Lower leg skin (tissue), 4 donors: ENCODE measurements at regions not wholly inside any gene's neighbourhood (a gene's known extent, or its start where the extent isn't known, plus 50 kb on each side); places are given as distances from the start of the nearest gene placed in this dataset.

Experiments
- DNase-seq, 2 donors: peaks; one replicate each; pipeline ENCODE4 v3.0.0-alpha.2; 2019; ENCODE audit warnings: low spot score in 2 of 2
- H3K4me3 ChIP-seq: fragments of 200-600 bp; sonication (generic); 2 replicates; pipeline ENCODE4 v1.5.1; 2017; ENCODE audit warnings: mild to moderate bottlenecking, low read depth; ENCODE audit not compliant: poor library complexity, severe bottlenecking
- POLR2A ChIP-seq, 2 donors: fragments of 450-650 bp; IDR thresholded peaks; one replicate each; pipeline ENCODE4 v1.6.1; 2016 to 2017; ENCODE audit warnings: antibody characterized with exemption in 2 of 2, mild to moderate bottlenecking in 1 of 2, moderate library complexity in 1 of 2
- WGBS, 2 donors: methylation state at CpG; one replicate each; pipeline ENCODE4 v1.1.5; 2018; 5-methylcytosine and 5-hydroxymethylcytosine counted together
- intact Hi-C: fragments of 100-400 bp; cut with DNase I; formaldehyde crosslinking; loops from one replicate; pipeline ENCODE4 v1.15.0; 2023; ENCODE audit warnings: low total_unique reads
- TF ChIP-seq, protein P1 (sequence below), 3 donors: fragments of 450-650 bp; IDR thresholded peaks; one replicate each; pipeline ENCODE4 v1.5.1; 2016; ENCODE audit warnings: antibody characterized with exemption in 3 of 3, mild to moderate bottlenecking in 3 of 3, moderate library complexity in 2 of 3

GRCh38 chr2:183868153-183868552 is 730.2 kb upstream of the ZNF804A start:
- no peak overlapping the region for H3K4me3 ChIP-seq
- TF ChIP-seq, protein P1, sequence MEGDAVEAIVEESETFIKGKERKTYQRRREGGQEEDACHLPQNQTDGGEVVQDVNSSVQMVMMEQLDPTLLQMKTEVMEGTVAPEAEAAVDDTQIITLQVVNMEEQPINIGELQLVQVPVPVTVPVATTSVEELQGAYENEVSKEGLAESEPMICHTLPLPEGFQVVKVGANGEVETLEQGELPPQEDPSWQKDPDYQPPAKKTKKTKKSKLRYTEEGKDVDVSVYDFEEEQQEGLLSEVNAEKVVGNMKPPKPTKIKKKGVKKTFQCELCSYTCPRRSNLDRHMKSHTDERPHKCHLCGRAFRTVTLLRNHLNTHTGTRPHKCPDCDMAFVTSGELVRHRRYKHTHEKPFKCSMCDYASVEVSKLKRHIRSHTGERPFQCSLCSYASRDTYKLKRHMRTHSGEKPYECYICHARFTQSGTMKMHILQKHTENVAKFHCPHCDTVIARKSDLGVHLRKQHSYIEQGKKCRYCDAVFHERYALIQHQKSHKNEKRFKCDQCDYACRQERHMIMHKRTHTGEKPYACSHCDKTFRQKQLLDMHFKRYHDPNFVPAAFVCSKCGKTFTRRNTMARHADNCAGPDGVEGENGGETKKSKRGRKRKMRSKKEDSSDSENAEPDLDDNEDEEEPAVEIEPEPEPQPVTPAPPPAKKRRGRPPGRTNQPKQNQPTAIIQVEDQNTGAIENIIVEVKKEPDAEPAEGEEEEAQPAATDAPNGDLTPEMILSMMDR (IDR thresholded peaks at IDR 0.05), result no peak
- no peak for TF ChIP-seq POLR2A (IDR thresholded peaks at IDR 0.05)
- intact Hi-C loops, result loop anchor here (2.0 kb wide), 1 partner anchor 43 kb away; no protein-coding TSS in a partner anchor
- WGBS, 2 donors, result 73% methylated on average over 2 of the region's 2 CpGs
- DNase-seq, result no peak

GRCh38 chr2:183868707-183869106 is 729.6 kb upstream of the ZNF804A start:
- 31 to 33% methylated on average over 1 of the region's 1 CpG for WGBS, 2 donors
- H3K4me3 ChIP-seq, result no peak overlapping the region
- no peak for DNase-seq
- no peak for TF ChIP-seq POLR2A (IDR thresholded peaks at IDR 0.05)
- TF ChIP-seq, protein P1 (IDR thresholded peaks at IDR 0.05), result no peak
- intact Hi-C loops, result loop anchor here (2.0 kb wide), 1 partner anchor 42 kb away; no protein-coding TSS in a partner anchor

DNA sequence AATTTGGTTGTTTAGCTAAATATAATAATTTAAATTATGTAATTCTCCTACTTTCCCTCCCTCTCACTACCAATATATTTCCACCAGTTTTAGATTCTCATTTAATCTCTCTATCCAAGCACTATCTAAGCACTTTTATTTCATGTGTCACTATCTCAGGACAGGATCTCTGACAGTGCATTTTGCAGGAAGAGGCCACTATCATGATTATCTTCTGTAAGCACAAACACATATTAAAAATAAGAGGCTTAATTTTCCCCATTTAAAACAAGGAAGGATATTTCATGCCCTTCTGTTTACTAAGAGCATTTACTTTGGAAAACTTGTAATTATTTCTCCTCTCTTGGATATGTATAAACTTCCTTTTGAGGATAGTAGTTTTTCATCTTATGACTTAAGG is 726.2 kb upstream of the ZNF804A start:
- no peak for DNase-seq
- H3K4me3 ChIP-seq, result no peak overlapping the region
- intact Hi-C loops, result no loop called here
- no peak for TF ChIP-seq POLR2A (IDR thresholded peaks at IDR 0.05)
- TF ChIP-seq, protein P1 (IDR thresholded peaks at IDR 0.05), result no peak

- intact Hi-C loops, result no loop called here
- WGBS, 2 donors, result 84 to 92% methylated on average over 1 of the region's 1 CpG
- H3K4me3 ChIP-seq, result no peak overlapping the region
Measured at GRCh38 chr2:183881978-183882377, 716.4 kb upstream of the ZNF804A start.

GRCh38 chr2:183892315-183892941 is 705.9 kb upstream of the ZNF804A start:
- intact Hi-C loops, result no loop called here
- H3K4me3 ChIP-seq, result no peak overlapping the region
- DNase-seq, result no peak
- no peak for TF ChIP-seq POLR2A (IDR thresholded peaks at IDR 0.05)
- TF ChIP-seq, protein P1 (IDR thresholded peaks at IDR 0.05), result no peak
- 87 to 92% methylated on average over 18 to 24 of the region's 31 CpGs for WGBS, 2 donors

More at GRCh38 chr2:183881978-183882377, 716.4 kb upstream of the ZNF804A start:
- no peak for DNase-seq
- TF ChIP-seq, protein P1 (IDR thresholded peaks at IDR 0.05), result no peak
- no peak for TF ChIP-seq POLR2A (IDR thresholded peaks at IDR 0.05)

- intact Hi-C loops, result loop anchor here (1.0 kb wide), 1 partner anchor 26 kb away; no protein-coding TSS in a partner anchor
- no peak for TF ChIP-seq POLR2A (IDR thresholded peaks at IDR 0.05)
- TF ChIP-seq, protein P1 (IDR thresholded peaks at IDR 0.05), result no peak
- 61 to 77% methylated on average over 1 of the region's 1 CpG for WGBS, 2 donors
- H3K4me3 ChIP-seq, result no peak overlapping the region
- DNase-seq, result no peak
Measured at GRCh38 chr2:183898641-183899040, 699.7 kb upstream of the ZNF804A start.
